UCSD-AML1 (cell line): ENCODE measurements at regions not wholly inside any gene's neighbourhood (a gene's known extent, or its start where the extent isn't known, plus 50 kb on each side); places are given as distances from the start of the nearest gene placed in this dataset.

Experiments
- DNase-seq: peaks from one replicate; lab custom pipeline; 2025; ENCODE audit not compliant: unreplicated experiment; lab: John Stamatoyannopoulos, UW

- DNase-seq, result no peak
These were observed 102.2 kb upstream of the MOCS2 start for GRCh38 chr5:53211799-53212198.

DNA sequence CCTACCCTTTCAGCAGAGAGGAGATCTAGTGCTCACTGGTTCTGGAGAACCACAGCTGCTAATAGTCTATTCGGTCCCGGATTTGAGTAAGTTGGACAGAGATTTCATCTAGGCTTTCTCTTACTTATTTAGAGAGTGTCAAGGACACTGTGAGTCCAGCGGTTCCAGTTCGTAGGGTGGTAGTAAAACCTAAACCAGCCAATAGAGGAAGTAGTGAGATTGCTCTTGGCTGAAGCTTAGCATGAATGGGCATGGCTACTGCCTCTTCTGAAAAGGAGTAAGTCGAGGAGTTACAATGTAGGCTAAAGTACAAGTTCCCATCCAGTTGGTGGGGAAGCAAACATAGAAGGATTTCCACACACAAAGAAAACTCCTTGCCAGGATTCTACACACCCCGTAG, 109.6 kb upstream of the MOCS2 start:
- DNase-seq, result no peak

GRCh38 chr5:53219610-53220009, 110.1 kb upstream of the MOCS2 start:
- no peak for DNase-seq

DNA sequence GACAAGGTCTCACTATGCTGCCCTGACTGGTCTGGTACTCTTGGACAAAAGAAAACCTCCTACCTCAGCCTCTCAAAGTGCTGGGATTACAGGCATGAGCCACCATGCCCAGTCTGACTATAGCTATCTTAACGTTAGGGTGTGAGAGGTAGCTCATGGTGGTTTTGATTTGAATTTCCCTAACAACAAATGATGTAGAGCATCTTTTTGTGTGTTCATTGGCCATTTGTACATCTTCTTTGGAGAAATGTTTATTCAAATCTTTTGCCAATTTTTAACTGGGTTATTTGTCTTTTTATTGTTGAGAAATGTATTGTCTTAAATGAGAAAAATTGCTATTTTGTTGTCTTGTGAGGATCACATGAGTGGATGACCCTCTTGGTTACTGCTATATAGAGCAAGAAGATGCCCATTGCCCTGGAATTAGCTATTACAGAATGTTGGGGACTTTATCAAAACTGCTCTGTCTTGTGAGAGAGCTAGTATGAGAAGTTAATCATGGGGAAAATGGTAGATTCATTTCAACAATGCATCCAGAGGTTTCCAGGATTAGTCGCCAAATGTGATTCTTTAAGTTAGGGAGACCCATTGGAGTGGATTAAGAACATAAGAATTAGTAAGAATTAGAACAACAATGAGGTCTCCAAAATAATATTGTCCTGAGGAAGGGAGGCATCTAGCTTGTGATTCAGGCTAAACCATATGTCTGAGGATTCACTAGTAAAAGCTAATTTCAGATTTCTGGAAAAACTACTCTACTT, 124.3 kb upstream of the MOCS2 start:
- no peak for DNase-seq

DNA sequence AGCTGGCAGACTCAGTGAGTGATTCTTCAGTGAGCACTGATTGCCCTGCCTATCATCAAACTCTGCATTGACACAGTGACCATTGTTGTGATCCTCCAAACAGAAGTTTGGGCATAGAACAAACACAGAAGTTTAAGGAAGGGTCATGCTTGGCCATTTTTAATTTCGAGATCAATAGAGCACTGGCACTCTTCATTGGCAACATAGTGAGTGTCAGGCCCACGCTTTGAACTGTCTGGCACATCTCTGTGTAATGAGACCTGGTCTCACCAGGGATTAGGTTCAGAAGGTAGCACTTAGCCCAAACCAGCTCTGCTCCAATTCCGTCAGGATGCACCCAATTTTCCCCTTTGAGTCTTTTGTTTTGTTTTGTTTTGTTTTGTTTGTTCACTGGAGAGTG, 127.1 kb upstream of the MOCS2 start:
- DNase-seq, result no peak

- no peak for DNase-seq
These were observed 128.3 kb upstream of the MOCS2 start for GRCh38 chr5:53237876-53238275.

DNA sequence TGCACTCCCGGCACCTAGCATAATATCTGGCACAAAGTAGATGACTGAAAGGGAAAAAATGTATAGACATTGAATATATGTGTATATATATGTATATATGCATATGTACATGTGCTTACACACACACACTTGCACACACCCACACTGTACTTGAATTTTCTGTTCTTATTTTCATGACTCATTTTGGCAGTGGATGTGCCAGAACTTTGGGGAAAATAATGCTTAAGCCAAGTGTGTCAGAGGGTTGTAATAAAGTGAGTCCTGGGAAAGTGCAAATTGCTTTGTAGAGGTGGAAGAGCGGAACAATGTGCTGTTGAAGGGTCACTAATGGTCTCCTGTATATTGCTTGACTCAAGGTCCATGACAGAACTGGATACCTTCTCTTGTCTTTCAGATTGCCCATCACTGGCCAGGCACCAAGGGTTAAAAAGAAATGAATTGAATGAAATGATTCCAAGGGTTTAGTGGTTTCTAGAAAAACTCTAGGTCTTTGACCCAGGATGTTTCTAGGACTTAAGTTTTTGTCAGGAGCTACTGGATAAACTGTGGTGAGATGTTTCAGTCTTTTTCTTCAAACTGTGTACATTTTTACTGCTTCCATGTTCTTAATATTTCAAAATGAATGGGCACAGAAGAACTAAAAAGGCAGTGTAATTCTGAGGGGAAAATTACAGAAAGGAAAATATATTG, 129.9 kb upstream of the MOCS2 start:
- DNase-seq, result no peak

- no peak for DNase-seq
These were observed 131.1 kb upstream of the MOCS2 start for GRCh38 chr5:53240661-53241060.

- DNase-seq, result no peak
These were observed 132.0 kb upstream of the MOCS2 start for GRCh38 chr5:53241572-53241971.

DNA sequence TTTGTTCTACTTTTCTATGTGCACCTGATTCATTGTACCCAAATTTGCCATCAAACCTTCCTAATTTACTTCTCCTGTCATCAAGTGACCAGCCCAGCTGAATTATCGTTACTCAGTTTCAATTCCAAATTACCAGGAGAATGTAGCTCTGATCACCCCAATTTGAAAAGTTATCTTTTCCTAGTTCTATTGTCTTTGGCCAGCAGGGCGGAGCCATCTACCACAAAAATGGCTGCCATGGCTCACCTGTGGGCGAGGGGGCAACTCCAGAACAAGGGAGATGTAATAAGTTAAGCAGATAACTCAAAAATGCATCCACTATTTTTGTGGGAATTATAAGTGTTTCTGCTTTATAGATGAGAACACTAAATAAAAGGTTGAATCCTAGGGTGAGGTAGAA, 133.8 kb upstream of the MOCS2 start:
- DNase-seq, result no peak

- no peak for DNase-seq
These were observed 136.7 kb upstream of the MOCS2 start for GRCh38 chr5:53246042-53246836.

- no peak for DNase-seq
These were observed 140.1 kb upstream of the MOCS2 start for GRCh38 chr5:53249529-53250200.

DNA sequence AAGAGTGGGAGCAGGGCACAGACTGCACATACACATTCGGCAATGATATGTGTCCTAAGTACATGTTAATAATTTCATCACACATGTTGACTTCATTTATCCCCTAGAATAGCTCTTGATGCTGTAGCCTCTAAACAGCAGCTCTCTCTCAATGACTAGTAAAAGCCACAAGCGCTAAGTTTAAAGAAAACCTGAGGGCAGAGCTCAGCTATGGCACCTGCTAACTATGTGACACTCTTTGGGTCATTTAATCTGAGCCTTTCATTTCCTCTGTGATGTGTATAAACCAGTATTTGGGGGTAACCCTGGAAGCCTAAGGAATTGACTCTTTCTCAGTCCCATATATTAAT, 140.6 kb upstream of the MOCS2 start:
- DNase-seq, result no peak

DNA sequence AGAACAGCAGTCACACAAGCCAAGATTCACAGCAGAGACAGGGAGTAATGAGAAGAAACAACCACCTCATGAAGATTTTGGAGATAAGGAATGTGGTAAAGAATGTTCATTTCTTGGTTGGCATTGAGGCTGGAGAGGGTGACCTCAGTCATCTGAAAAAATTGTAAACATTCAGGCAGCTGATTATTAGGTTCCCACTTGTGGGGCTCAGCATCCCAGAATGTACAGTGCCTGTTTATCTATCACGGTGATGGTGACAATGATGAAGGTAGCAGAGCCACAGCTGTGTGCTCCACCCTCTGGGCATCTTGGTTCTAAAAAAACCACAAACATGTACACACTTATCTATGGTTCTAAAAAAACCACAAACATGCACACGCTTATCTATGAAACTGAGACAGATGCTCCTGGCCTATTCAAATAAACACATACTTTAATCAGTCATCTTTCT, 143.9 kb upstream of the MOCS2 start:
- DNase-seq, result no peak

DNA sequence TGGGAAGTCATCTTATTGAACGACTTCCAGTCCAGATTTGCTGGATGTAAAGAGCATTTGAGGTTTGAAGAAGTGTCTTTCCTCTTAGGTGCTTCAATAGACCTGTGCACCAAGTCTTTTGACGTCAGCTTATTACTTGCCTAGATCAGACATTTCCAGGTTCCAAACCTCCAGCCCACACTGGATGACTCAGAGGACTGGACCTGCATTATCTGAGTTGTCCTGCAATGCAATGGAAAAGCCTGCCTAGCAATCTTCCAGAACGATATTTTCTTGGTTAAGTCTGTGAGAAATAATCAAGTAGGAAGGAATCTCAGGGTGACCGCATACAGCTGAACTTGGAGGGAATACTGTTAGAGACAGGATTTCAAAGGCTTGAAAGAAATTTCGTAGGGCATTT, 147.2 kb upstream of the MOCS2 start:
- DNase-seq, result no peak

GRCh38 chr5:53257806-53258373, 148.3 kb upstream of the MOCS2 start:
- no peak for DNase-seq

DNA sequence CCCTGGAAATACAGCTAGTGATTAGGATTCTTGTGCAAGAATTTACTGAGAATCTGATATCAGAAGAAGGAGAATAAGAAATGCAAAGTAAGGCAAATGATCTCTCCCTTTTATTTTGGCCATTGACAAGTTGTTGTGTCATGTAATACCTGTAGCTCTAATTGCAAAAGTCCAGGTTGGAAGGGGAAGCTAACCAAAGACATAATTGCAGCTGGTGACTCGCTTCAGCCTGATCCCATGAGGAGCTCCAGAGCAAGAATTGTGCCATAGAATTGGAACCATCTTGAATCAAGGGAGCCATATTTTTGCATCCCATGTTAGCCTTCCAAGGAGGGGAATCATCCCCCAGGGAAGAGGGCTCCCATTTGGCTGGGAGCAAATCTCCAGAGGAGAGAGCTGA, 149.6 kb upstream of the MOCS2 start:
- DNase-seq, result no peak

DNA sequence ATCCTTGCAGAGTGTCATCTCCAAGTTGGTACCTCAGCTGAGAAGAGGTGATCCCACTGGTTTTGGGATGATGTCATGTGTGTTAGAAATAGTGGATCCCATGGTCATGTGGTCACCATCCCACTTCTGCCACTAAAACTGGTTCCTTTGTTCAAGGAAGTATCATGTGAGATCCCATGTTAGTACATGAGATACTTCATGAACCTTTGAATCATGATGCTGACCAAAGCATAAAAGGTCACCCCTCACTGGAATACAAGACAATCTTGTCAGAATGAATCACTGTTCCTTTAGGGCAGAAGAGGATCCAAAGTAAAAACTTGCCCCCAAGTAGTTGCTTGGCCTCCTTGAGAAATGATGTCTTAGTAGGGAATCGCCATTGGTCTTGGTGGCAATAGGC, 150.9 kb upstream of the MOCS2 start:
- no peak for DNase-seq

DNA sequence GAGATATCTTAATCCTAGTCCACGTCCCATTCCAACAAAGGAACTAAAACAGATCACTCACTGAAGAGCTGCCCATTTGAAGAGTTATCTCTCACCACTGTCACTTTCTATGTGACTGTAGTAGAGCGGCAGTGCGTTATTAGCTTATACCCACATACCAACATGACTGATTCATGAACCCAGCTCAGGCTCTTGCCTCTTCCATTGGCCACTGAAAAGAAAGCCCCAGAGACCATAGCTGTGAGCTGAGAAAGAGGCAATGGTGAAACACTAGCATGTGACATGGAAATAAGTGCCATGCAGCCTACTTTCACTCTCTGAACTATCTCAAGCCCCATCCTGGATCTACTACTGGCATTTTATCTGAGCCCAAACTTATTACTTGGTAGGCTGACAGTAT, 151.7 kb upstream of the MOCS2 start:
- DNase-seq, result no peak

DNA sequence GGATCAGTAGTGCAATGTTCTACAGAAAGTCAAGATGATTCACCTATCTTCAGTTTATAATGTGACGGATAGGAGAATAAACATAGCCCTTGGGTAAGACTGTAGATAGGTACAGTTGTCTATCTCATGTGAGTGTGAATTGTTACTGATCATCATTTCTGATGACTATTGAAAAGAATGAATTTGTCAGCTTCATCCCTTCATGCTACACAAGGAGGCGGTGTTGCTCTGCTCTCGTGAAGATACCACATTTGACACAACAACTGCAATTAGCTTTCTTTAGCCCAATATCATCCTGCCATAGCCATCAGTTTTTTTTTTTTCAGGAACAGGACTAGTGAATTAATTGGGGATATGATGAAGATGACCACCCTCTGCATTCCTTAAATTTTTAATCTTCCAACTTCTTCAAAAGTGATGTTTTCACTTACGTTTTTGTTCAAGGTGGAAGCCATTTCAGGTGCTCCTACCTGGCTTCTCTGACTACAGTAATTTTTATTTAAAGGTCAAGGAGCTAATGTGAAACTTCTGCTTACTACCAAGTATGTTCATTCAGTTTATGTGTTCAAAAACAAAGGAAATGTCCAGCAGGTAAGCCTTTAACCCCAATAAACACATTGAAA, 152.9 kb upstream of the MOCS2 start:
- DNase-seq, result no peak

GRCh38 chr5:53263151-53263550, 153.6 kb upstream of the MOCS2 start:
- no peak for DNase-seq
